Cardiac muscle cell (in vitro differentiated cells and primary cell): ENCODE measurements at regions not wholly inside any gene's neighbourhood (a gene's known extent, or its start where the extent isn't known, plus 50 kb on each side); places are given as distances from the start of the nearest gene placed in this dataset.

Experiments
- DNase-seq, 2 donors: peaks; one replicate each; pipeline versions ENCODE4 v3.0.0 to v3.0.0-alpha.2; 2010 to 2017; ENCODE audit warnings: low read depth in 1 of 2, low spot score in 1 of 2
- H3K27ac ChIP-seq: fragments of 200-600 bp; sonication (generic); 2 replicates; pipeline ENCODE4 v1.5.1; 2016
- H3K27me3 ChIP-seq: fragments of 200-600 bp; sonication (generic); 2 replicates; pipeline ENCODE4 v1.6.0; 2016; ENCODE audit warnings: control low read depth
- H3K36me3 ChIP-seq: fragments of 200-600 bp; sonication (generic); 2 replicates; pipeline ENCODE4 v1.5.1; 2016; ENCODE audit warnings: control low read depth
- H3K4me1 ChIP-seq: fragments of 200-600 bp; sonication (generic); 2 replicates; pipeline ENCODE4 v1.8.1; 2017; ENCODE audit warnings: low read depth, mild to moderate bottlenecking, mixed run types
- H3K4me3 ChIP-seq: fragments of 200-600 bp; sonication (generic); 2 replicates; pipeline ENCODE4 v1.5.1; 2016; ENCODE audit warnings: mild to moderate bottlenecking
- H3K9me3 ChIP-seq: fragments of 200-600 bp; sonication (generic); 2 replicates; pipeline ENCODE4 v1.5.1; 2017; ENCODE audit warnings: low read depth, mild to moderate bottlenecking, control low read depth
- CTCF ChIP-seq: IDR thresholded peaks from 2 replicates; pipeline ENCODE4 v1.5.1; 2012; ENCODE audit warnings: low read depth, mild to moderate bottlenecking, low read length

GRCh38 chr11:45030778-45031177 lies 80.1 kb upstream of the TP53I11 start:
- Histone ChIP-seq H3K36me3 (no peaks in the 10 kb centered on the region), H3K27me3 (no peaks in the 10 kb centered on the region), H3K9me3 (no peaks in the 10 kb centered on the region), H3K4me1 (no peaks in the 10 kb centered on the region), H3K27ac (no peak overlapping the region), H3K4me3 (no peak overlapping the region)
- TF ChIP-seq CTCF: no peak
- DNase-seq: no peak

GRCh38 chr11:45031912-45032519 lies 81.3 kb upstream of the TP53I11 start:
- Histone ChIP-seq H3K4me1 (no peaks in the 10 kb centered on the region), H3K27me3 (no peaks in the 10 kb centered on the region), H3K27ac (no peak overlapping the region), H3K4me3 (no peak overlapping the region), H3K9me3 (no peaks in the 10 kb centered on the region), H3K36me3 (no peaks in the 10 kb centered on the region)
- no peak for TF ChIP-seq CTCF
- DNase-seq: no peak

DNA sequence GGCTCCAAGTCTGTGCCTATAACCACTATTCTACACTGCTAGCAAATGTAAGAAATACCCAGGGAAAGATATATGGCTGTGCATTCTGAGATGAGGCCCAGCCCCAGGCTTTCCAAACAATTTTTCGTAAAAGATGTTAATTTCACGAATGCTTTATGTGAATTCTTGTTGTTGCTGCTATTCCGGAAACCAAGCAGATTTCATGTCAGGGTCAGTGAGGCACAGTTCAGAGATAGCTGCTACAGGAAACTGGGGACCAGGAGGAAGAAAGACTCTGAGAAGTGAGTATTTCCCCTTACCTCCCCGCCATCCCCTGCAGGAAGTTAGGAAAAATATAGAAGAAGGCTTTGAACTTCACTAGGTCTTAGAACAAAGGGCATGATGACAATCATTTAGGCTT lies 84.7 kb upstream of the TP53I11 start:
- Histone ChIP-seq H3K4me1 (no peaks in the 10 kb centered on the region), H3K9me3 (no peaks in the 10 kb centered on the region), H3K27me3 (no peaks in the 10 kb centered on the region), H3K36me3 (no peaks in the 10 kb centered on the region), H3K4me3 (no peak overlapping the region), H3K27ac (no peak overlapping the region)
- no peak for DNase-seq
- no peak for TF ChIP-seq CTCF

GRCh38 chr11:45036010-45036409 lies 85.3 kb upstream of the TP53I11 start:
- H3K4me1 ChIP-seq: no peaks in the 10 kb centered on the region
- TF ChIP-seq CTCF: no peak
- no peak overlapping the region for H3K4me3 ChIP-seq
- no peak overlapping the region for H3K27ac ChIP-seq
- no peaks in the 10 kb centered on the region for H3K27me3 ChIP-seq
- H3K36me3 ChIP-seq: no peaks in the 10 kb centered on the region
- H3K9me3 ChIP-seq: no peaks in the 10 kb centered on the region
- no peak for DNase-seq

DNA sequence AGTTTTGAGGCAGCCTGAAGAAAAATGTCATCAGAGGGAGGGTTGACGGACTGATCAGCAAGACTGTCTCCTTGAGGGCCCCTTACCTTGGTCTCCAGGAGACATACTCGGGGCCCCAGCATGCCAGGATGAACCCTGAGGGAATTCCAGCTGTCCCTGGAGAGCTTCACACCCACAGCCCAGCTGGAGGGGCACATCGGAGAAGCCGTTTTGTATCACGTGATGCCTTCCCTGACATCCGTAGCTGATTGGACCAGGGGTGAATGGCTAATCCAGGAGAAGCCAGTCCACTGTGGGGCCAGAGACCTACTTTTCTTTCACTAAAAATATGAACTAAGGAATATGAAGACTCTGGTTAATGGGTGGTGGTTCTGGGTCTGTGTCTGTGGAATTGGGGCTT lies 86.0 kb upstream of the TP53I11 start:
- H3K27ac ChIP-seq: no peak overlapping the region
- no peak for DNase-seq
- H3K27me3 ChIP-seq: no peaks in the 10 kb centered on the region
- H3K4me1 ChIP-seq: no peaks in the 10 kb centered on the region
- no peaks in the 10 kb centered on the region for H3K36me3 ChIP-seq
- H3K4me3 ChIP-seq: no peak overlapping the region
- H3K9me3 ChIP-seq: no peaks in the 10 kb centered on the region
- TF ChIP-seq CTCF: no peak

GRCh38 chr11:45037434-45038005 lies 86.8 kb upstream of the TP53I11 start:
- H3K9me3 ChIP-seq: no peaks in the 10 kb centered on the region
- DNase-seq: no peak
- no peaks in the 10 kb centered on the region for H3K27me3 ChIP-seq
- H3K27ac ChIP-seq: no peak overlapping the region
- TF ChIP-seq CTCF: no peak
- H3K4me3 ChIP-seq: no peak overlapping the region
- H3K4me1 ChIP-seq: no peaks in the 10 kb centered on the region
- H3K36me3 ChIP-seq: no peaks in the 10 kb centered on the region
